Left renal pelvis (tissue), 4 donors: ENCODE measurements at regions not wholly inside any gene's neighbourhood (a gene's known extent, or its start where the extent isn't known, plus 50 kb on each side); places are given as distances from the start of the nearest gene placed in this dataset.

Experiments used
- DNase-seq, 4 donors: peaks; one replicate each; pipeline ENCODE4 v3.0.0-alpha.2; 2013; ENCODE audit warnings: low read depth in 4 of 4, low spot score in 3 of 4

GRCh38 chr6:126285871-126286365, 54.0 kb upstream of the CENPW start:
- peak in 1 of 4 donors; percentile 32 for DNase-seq
